Choroid plexus epithelial cell (primary cell): ENCODE measurements at regions not wholly inside any gene's neighbourhood (a gene's known extent, or its start where the extent isn't known, plus 50 kb on each side); places are given as distances from the start of the nearest gene placed in this dataset.
A peak's percentile ranks its signal among the peaks of the same experiment; 100 is the strongest.

Experiments
- DNase-seq: peaks from one replicate; pipeline ENCODE4 v3.0.0-alpha.2; 2010; ENCODE audit warnings: low read depth
- H3K4me3 ChIP-seq: 2 replicates; pipeline ENCODE4 v1.5.1; 2011; ENCODE audit warnings: low read depth, mild to moderate bottlenecking, control low read depth, low read length, moderate library complexity
- TF ChIP-seq, protein P1 (sequence below): conservative IDR thresholded peaks from 2 replicates; pipeline ENCODE4 v1.5.1; 2011; ENCODE audit warnings: low read depth, mild to moderate bottlenecking, control low read depth, inconsistent platforms, low read length, moderate library complexity

DNA sequence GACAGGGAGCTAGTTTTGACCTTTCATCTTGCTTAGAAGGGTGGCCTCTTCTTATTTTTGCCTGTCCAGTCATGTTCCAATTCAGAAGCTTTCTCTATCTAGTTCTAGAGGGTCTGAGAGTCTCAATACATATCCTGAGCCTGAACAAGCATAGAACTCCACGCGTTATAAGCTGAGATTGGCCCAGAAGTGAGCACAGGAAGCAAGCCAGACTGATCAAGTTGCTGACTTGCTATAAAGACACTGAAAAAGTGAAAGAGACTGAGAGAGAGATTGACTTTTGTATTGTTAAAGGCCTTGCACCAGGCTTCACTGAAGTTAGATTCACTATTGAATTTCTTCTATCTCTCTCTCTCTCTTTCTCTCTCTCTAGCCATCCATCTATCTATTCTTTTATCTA is 142.7 kb upstream of the DOCK10 start:
- no peak for DNase-seq
- TF ChIP-seq, protein P1, sequence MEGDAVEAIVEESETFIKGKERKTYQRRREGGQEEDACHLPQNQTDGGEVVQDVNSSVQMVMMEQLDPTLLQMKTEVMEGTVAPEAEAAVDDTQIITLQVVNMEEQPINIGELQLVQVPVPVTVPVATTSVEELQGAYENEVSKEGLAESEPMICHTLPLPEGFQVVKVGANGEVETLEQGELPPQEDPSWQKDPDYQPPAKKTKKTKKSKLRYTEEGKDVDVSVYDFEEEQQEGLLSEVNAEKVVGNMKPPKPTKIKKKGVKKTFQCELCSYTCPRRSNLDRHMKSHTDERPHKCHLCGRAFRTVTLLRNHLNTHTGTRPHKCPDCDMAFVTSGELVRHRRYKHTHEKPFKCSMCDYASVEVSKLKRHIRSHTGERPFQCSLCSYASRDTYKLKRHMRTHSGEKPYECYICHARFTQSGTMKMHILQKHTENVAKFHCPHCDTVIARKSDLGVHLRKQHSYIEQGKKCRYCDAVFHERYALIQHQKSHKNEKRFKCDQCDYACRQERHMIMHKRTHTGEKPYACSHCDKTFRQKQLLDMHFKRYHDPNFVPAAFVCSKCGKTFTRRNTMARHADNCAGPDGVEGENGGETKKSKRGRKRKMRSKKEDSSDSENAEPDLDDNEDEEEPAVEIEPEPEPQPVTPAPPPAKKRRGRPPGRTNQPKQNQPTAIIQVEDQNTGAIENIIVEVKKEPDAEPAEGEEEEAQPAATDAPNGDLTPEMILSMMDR = no peak
- H3K4me3 ChIP-seq = no peak overlapping the region

DNA sequence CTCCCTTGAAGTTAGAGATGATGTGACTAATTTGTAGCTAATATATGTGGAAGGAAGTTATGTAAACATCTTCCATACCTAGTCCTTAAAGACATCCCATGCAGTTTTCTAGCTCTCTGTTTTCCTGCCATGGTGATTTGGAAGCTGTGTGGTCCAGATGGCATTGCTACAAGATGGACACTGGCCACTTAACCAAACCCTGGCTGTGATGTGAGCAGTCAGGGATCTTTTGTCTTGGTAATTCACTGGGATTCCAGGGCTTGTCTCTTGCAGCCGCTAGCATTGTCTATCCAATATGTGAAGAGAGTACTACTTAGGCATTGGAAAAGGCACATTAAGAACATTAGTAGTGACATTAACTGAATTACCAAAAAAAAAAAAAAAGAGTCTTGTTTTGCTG is 139.9 kb upstream of the DOCK10 start:
- H3K4me3 ChIP-seq = no peak overlapping the region
- DNase-seq = no peak
- TF ChIP-seq, protein P1 = no peak

DNA sequence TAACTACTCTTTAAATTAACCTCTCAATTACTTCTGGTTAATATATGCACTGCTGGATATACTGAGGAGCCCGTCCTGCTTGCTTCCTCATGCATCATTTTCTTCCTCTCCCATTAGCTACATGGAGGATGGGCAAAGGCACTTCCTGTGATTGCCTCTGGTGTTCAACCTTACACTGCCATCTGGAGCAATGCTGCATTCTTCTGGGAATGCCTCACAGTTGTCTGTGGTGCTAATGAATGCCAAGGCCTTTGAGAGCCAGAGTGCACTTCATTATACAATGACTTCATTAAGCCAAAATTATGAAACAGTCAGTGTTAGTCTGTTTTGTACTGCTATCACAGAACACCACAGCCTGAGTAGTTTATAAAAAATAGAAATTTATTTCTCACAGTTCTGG is 134.8 kb upstream of the DOCK10 start:
- TF ChIP-seq, protein P1 = peak; percentile 14
- DNase-seq = peak; percentile 47
- H3K4me3 ChIP-seq = no peak overlapping the region

DNA sequence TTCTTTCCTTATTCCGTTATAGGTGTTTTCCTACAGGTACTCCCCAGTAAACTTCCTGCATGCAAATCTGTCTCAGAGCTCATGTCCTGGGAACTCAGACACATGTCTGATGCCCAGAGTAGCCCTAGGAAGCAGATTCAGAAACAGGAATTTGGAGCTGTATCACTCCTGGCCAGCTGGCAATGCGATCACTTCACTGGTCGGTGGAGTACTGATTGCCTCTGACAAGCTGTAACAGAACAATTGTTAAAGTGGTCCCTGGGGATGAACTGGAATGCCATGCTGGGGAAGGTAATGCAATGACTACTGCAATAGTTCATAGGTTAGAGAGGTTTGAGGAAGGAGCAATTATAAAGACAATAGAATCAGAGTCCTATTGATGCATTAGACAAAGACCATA is 131.6 kb upstream of the DOCK10 start:
- no peak overlapping the region for H3K4me3 ChIP-seq
- TF ChIP-seq, protein P1 = no peak
- no peak for DNase-seq

DNA sequence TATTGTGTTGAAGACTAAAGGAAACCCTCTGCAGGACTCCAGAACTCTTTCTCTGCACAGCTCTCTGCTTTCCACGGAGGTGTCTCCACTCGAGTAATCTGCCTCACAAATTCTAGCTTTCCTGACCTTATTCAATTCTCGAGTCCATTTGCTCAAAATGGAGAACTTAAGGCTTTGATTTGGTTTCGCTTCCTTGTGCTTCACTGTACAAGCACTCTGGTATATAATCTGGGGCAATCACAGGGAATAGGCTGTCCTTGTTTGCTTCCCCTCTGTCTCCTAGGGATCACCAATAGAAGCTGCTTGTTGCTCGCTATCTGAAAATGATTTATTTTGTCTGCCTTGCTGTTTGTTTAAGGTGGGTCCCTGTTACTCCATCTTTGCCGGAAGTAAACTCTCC is 129.1 kb upstream of the DOCK10 start:
- no peak for DNase-seq

DNA sequence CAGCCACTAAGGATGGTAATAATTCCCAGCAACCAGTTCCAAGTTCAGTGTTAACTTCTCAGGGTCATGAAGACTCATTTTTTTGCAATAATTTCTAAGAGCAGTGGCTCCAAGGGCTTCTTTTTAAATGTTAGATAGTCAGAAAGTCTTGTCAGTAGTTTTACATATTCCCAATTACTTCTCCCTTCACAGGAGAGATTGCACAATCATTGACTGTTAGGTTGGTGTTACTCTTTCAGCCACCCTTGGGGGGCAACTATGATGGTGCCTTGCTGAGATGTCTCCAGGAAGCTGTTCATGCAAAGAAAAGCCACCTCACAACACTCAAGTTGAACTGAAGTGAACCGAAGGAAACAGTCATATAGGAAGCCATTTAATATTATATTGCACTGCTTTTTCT is 127.9 kb upstream of the DOCK10 start:
- TF ChIP-seq, protein P1 = no peak
- no peak overlapping the region for H3K4me3 ChIP-seq
- DNase-seq = no peak

More for the DNA sequence above, 129.1 kb upstream of the DOCK10 start:
- no peak overlapping the region for H3K4me3 ChIP-seq
- TF ChIP-seq, protein P1 = no peak

DNA sequence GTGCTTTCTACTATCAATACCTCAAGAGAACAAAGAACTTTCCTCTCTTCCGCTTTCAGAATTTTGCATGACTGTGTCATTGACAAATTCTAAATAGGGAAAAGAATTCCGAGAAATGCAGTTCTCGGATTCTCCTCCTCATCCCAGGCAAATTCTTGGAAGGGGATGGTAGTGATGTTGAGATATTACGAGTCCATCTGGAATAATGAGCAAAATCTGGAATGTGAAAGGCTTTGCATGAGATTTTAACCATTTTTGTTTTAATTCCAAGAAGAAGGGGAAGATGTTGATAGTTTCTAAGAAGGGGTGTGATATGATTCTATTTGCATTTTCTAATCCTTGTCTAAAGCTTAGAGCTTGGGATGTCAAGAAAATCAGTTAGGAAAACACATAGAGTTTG is 127.1 kb upstream of the DOCK10 start:
- TF ChIP-seq, protein P1 = no peak
- no peak overlapping the region for H3K4me3 ChIP-seq
- no peak for DNase-seq
